ENCODE measurements at regions not wholly inside any gene's neighbourhood (a gene's known extent, or its start where the extent isn't known, plus 50 kb on each side); places are given as distances from the start of the nearest gene placed in this dataset.

GRCh38 chr9:99433095-99433494, 211.0 kb downstream of the SEC61B start:
- intact Hi-C loops (cut with DNase I) = no loop called here
- H3K27me3 ChIP-seq (ENCODE audit: control insufficient read depth, insufficient read depth, low read length) = no peaks in the 10 kb centered on the region
- DNase-seq (peak in 1 of 5 donors; percentile 1), FAIRE-seq (no peak)
- H3K27ac ChIP-seq (ENCODE audit: low read depth in 2 of 2, low read length in 2 of 2) = no peak overlapping the region
- H3K9ac ChIP-seq (ENCODE audit: low read length in 3 of 3) = no peak overlapping the region
- H3K4me1 ChIP-seq (ENCODE audit: control insufficient read depth in 2 of 3, insufficient read depth in 2 of 3, low read depth in 1 of 3, low read length in 3 of 3) = no peaks in the 10 kb centered on the region
- no peak overlapping the region for H3K4me3 ChIP-seq (ENCODE audit: low read length in 3 of 3)
- TF ChIP-seq CTCF (IDR thresholded peaks at IDR 0.05; ENCODE audit: borderline replicate concordance, extremely low read depth, insufficient read depth) = no peak
- H3K36me3 ChIP-seq (ENCODE audit: control insufficient read depth in 2 of 3, insufficient read depth in 3 of 3, low read length in 3 of 3) = no peaks in the 10 kb centered on the region
- no peaks in the 10 kb centered on the region for H3K9me3 ChIP-seq (ENCODE audit: control insufficient read depth in 2 of 3, insufficient read depth in 1 of 3, low read length in 3 of 3)

GRCh38 chr9:99433555-99433954, 211.5 kb downstream of the SEC61B start:
- Histone ChIP-seq H3K27me3 (ENCODE audit: control insufficient read depth, insufficient read depth, low read length) (no peaks in the 10 kb centered on the region), H3K9me3 (ENCODE audit: control insufficient read depth in 2 of 3, insufficient read depth in 1 of 3, low read length in 3 of 3) (no peaks in the 10 kb centered on the region), H3K27ac (ENCODE audit: low read depth in 2 of 2, low read length in 2 of 2) (no peak overlapping the region), H3K9ac (ENCODE audit: low read length in 3 of 3) (no peak overlapping the region), H3K36me3 (ENCODE audit: control insufficient read depth in 2 of 3, insufficient read depth in 3 of 3, low read length in 3 of 3) (no peaks in the 10 kb centered on the region), H3K4me1 (ENCODE audit: control insufficient read depth in 2 of 3, insufficient read depth in 2 of 3, low read depth in 1 of 3, low read length in 3 of 3) (no peaks in the 10 kb centered on the region), H3K4me3 (ENCODE audit: low read length in 3 of 3) (no peak overlapping the region)
- no peak for TF ChIP-seq CTCF (IDR thresholded peaks at IDR 0.05; ENCODE audit: borderline replicate concordance, extremely low read depth, insufficient read depth)
- FAIRE-seq (no peak), DNase-seq (peak in 2 of 5 donors; percentile 14 to 64)
- intact Hi-C loops (cut with DNase I) = no loop called here

- Histone ChIP-seq H3K9ac (ENCODE audit: low read length in 3 of 3) (no peak overlapping the region), H3K9me3 (ENCODE audit: control insufficient read depth in 2 of 3, insufficient read depth in 1 of 3, low read length in 3 of 3) (no peaks in the 10 kb centered on the region), H3K27ac (ENCODE audit: low read depth in 2 of 2, low read length in 2 of 2) (no peak overlapping the region), H3K4me3 (ENCODE audit: low read length in 3 of 3) (no peak overlapping the region), H3K27me3 (ENCODE audit: control insufficient read depth, insufficient read depth, low read length) (no peaks in the 10 kb centered on the region), H3K4me1 (ENCODE audit: control insufficient read depth in 2 of 3, insufficient read depth in 2 of 3, low read depth in 1 of 3, low read length in 3 of 3) (no peaks in the 10 kb centered on the region), H3K36me3 (ENCODE audit: control insufficient read depth in 2 of 3, insufficient read depth in 3 of 3, low read length in 3 of 3) (no peaks in the 10 kb centered on the region)
- TF ChIP-seq CTCF (IDR thresholded peaks at IDR 0.05; ENCODE audit: borderline replicate concordance, extremely low read depth, insufficient read depth) = no peak
- intact Hi-C loops (cut with DNase I) = no loop called here
- no peak for DNase-seq
- FAIRE-seq = no peak
Observed at GRCh38 chr9:99436616-99437015, 214.5 kb downstream of the SEC61B start.

GRCh38 chr9:99437145-99437544, 215.1 kb downstream of the SEC61B start:
- TF ChIP-seq CTCF (IDR thresholded peaks at IDR 0.05; ENCODE audit: borderline replicate concordance, extremely low read depth, insufficient read depth) = no peak
- Histone ChIP-seq H3K4me3 (ENCODE audit: low read length in 3 of 3) (no peak overlapping the region), H3K27me3 (ENCODE audit: control insufficient read depth, insufficient read depth, low read length) (no peaks in the 10 kb centered on the region), H3K27ac (ENCODE audit: low read depth in 2 of 2, low read length in 2 of 2) (no peak overlapping the region), H3K9me3 (ENCODE audit: control insufficient read depth in 2 of 3, insufficient read depth in 1 of 3, low read length in 3 of 3) (no peaks in the 10 kb centered on the region), H3K4me1 (ENCODE audit: control insufficient read depth in 2 of 3, insufficient read depth in 2 of 3, low read depth in 1 of 3, low read length in 3 of 3) (no peaks in the 10 kb centered on the region), H3K36me3 (ENCODE audit: control insufficient read depth in 2 of 3, insufficient read depth in 3 of 3, low read length in 3 of 3) (no peaks in the 10 kb centered on the region), H3K9ac (ENCODE audit: low read length in 3 of 3) (no peak overlapping the region)
- DNase-seq (no peak), FAIRE-seq (no peak)
- intact Hi-C loops (cut with DNase I) = no loop called here

Data from kidney (tissue), 13 donors.